Caco-2 (cell line): ENCODE measurements at regions not wholly inside any gene's neighbourhood (a gene's known extent, or its start where the extent isn't known, plus 50 kb on each side); places are given as distances from the start of the nearest gene placed in this dataset.
"Not testable (repeated sequence)": the region's sequence is repeated elsewhere in the genome, so short reads cannot be mapped to it uniquely, and the experiment has no call there.

ENCODE experiments used
- BruUV-seq: library from RNA; stranded (reverse); fragments of 400-500 nt; replicated peaks from 2 replicates; lab custom pipeline; 2021; lab: Mats Ljungman, UMichigan
- CTCF ChIA-PET: fragments of 300-600 bp; sonication (Branson Sonifier 250); formaldehyde crosslinking; loops from one replicate; lab custom pipeline; 2022; ENCODE audit warnings: antibody characterized with exemption; lab: Charles Lee
- POLR2A ChIA-PET: fragments of 300-600 bp; sonication (Branson Sonifier 250); formaldehyde crosslinking; loops from one replicate; lab custom pipeline; 2022; ENCODE audit warnings: antibody characterized with exemption; lab: Charles Lee
- DNase-seq, 2 experiments: peaks; one replicate each; pipeline versions ENCODE4 v3.0.0 to v3.0.0-alpha.2; 2020 to 2022
- H3K27me3 ChIP-seq: replicated peaks from 2 replicates; pipeline ENCODE4 v1.6.0; 2011; ENCODE audit warnings: low read length; ENCODE audit not compliant: control insufficient read depth, insufficient read depth
- H3K36me3 ChIP-seq: 2 replicates; pipeline ENCODE4 v1.5.1; 2011; ENCODE audit warnings: low read length; ENCODE audit not compliant: control insufficient read depth, insufficient read depth
- H3K4me1 ChIP-seq: fragments of 250-450 bp; sonication (Bioruptor Pico); 2 replicates; pipeline ENCODE4 v1.5.1; 2020; ENCODE audit warnings: mild to moderate bottlenecking
- H3K4me3 ChIP-seq: 2 replicates; pipeline ENCODE4 v1.5.1; 2011; ENCODE audit warnings: low read depth, mild to moderate bottlenecking, control low read depth, low read length
- H3K9me3 ChIP-seq: fragments of 250-450 bp; sonication (Bioruptor Pico); 2 replicates; pipeline ENCODE4 v1.5.1; 2020; ENCODE audit warnings: mild to moderate bottlenecking, moderate library complexity
- H3K27ac Mint-ChIP-seq: one replicate; pipeline ENCODE4 v1.8.0; 2022; ENCODE audit warnings: mixed read lengths; ENCODE audit not compliant: unreplicated experiment
- H3K27me3 Mint-ChIP-seq: one replicate; pipeline ENCODE4 v1.8.0; 2022; ENCODE audit warnings: mixed read lengths; ENCODE audit not compliant: insufficient read depth, unreplicated experiment
- H3K36me3 Mint-ChIP-seq: one replicate; pipeline ENCODE4 v1.8.0; 2022; ENCODE audit warnings: mild to moderate bottlenecking, mixed read lengths; ENCODE audit not compliant: insufficient read depth, unreplicated experiment
- H3K4me1 Mint-ChIP-seq: one replicate; pipeline ENCODE4 v1.8.0; 2022; ENCODE audit warnings: low read depth, mixed read lengths; ENCODE audit not compliant: unreplicated experiment
- H3K4me3 Mint-ChIP-seq: one replicate; pipeline ENCODE4 v1.8.0; 2022; ENCODE audit warnings: mild to moderate bottlenecking, moderate library complexity, mixed read lengths; ENCODE audit not compliant: unreplicated experiment
- H3K9me3 Mint-ChIP-seq: one replicate; pipeline ENCODE4 v1.8.0; 2022; ENCODE audit warnings: mixed read lengths; ENCODE audit not compliant: unreplicated experiment
- intact Hi-C: fragments of 100-400 bp; cut with micrococcal nuclease; formaldehyde crosslinking; loops from one replicate; pipeline ENCODE4 v1.10.0; 2022; ENCODE audit not compliant: unreplicated experiment
- TF ChIP-seq, protein P1 (sequence below), 2 experiments: fragments of 200-600 bp in 1 of 2; IDR thresholded peaks; 1 replicate in 1 of 2; 2 replicates in 1 of 2; pipeline versions ENCODE4 v1.5.1 to v1.8.0; 2011 to 2022; ENCODE audit warnings: antibody characterized with exemption in 1 of 2, control low read depth in 1 of 2, inconsistent platforms in 1 of 2, low read depth in 1 of 2, low read length in 1 of 2, mild to moderate bottlenecking in 1 of 2, moderate library complexity in 1 of 2; ENCODE audit not compliant: insufficient read depth in 1 of 2, severe bottlenecking in 1 of 2, unreplicated experiment in 1 of 2

DNA sequence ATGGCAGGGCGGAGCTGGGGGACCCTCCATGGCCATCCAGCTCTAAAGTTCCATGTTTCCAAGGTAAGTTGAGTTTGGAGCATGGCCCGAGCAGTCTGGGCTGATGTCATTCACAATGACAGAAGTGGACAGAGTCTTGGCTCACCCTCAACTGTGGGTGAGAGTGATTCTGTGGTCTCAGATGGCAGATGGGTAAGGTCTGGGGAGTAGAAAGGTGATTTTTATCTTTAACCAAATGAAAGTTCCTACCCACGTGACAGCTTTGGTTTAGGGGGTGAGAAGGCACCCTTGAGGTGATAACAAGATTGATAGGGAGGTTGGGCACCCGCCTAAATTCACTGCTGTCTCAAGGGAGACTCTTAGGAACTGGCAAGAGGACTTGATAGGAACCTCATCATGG lies 57.6 kb upstream of the PDZD8 start:
- peaks cover 10% of the 10 kb centered on the region; the same call in 1 of the 2 replicates for H3K4me1 ChIP-seq
- ChIA-PET CTCF (interaction anchor here (0.6 to 2.1 kb wide), 2 partner anchors 47 to 1305 kb away, joined by 3 to 29 read pairs; no protein-coding TSS in a partner anchor), POLR2A (no interaction called here)
- no peaks in the 10 kb centered on the region for H3K27me3 ChIP-seq
- BruUV-seq, result no TSS peak
- H3K9me3 ChIP-seq, result no peaks in the 10 kb centered on the region
- no peaks in the 10 kb centered on the region for H3K4me1 Mint-ChIP-seq
- H3K9me3 Mint-ChIP-seq, result no peaks in the 10 kb centered on the region
- H3K27ac Mint-ChIP-seq, result no peak overlapping the region
- no peak overlapping the region for H3K4me3 ChIP-seq
- no peaks in the 10 kb centered on the region for H3K27me3 Mint-ChIP-seq
- DNase-seq, result no peak
- TF ChIP-seq, protein P1, sequence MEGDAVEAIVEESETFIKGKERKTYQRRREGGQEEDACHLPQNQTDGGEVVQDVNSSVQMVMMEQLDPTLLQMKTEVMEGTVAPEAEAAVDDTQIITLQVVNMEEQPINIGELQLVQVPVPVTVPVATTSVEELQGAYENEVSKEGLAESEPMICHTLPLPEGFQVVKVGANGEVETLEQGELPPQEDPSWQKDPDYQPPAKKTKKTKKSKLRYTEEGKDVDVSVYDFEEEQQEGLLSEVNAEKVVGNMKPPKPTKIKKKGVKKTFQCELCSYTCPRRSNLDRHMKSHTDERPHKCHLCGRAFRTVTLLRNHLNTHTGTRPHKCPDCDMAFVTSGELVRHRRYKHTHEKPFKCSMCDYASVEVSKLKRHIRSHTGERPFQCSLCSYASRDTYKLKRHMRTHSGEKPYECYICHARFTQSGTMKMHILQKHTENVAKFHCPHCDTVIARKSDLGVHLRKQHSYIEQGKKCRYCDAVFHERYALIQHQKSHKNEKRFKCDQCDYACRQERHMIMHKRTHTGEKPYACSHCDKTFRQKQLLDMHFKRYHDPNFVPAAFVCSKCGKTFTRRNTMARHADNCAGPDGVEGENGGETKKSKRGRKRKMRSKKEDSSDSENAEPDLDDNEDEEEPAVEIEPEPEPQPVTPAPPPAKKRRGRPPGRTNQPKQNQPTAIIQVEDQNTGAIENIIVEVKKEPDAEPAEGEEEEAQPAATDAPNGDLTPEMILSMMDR (IDR thresholded peaks at IDR 0.05; ENCODE audit: insufficient read depth in 1 of 2, low read depth in 1 of 2, low read length in 1 of 2, severe bottlenecking in 1 of 2, unreplicated experiment in 1 of 2), result no peak
- intact Hi-C loops, result no loop called here
- H3K36me3 ChIP-seq, result no peaks in the 10 kb centered on the region
- peaks cover 2% of the 10 kb centered on the region for H3K36me3 Mint-ChIP-seq
- no peak overlapping the region for H3K4me3 Mint-ChIP-seq

DNA sequence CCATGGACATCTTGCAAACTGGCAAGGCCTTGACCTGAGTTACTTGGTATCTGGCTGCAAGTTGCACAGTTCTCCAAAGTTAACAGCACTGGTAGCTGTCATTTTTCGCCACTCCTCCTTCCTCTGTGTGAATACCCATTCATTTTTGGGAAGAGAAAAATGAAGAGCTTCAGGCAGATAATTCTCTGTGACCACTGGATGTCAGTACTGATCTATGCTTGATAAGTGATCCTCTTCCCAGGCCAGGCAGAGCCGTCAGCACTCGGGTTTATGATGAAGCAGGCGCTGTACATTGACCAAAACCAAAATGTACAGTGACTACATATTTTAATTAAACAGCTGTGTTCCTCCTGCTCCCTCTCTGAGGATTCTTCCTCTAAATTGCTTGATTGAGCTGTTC lies 55.9 kb upstream of the PDZD8 start:
- H3K36me3 ChIP-seq, result no peaks in the 10 kb centered on the region
- no peaks in the 10 kb centered on the region for H3K36me3 Mint-ChIP-seq
- peaks cover 23% of the 10 kb centered on the region for H3K4me1 ChIP-seq
- no peaks in the 10 kb centered on the region for H3K9me3 ChIP-seq
- no peaks in the 10 kb centered on the region for H3K27me3 ChIP-seq
- peaks cover 5% of the 10 kb centered on the region for H3K4me1 Mint-ChIP-seq
- BruUV-seq, result no TSS peak
- intact Hi-C loops, result loop anchor here (1.0 kb wide), 2 partner anchors 47 to 810 kb away; no protein-coding TSS in a partner anchor
- CTCF ChIA-PET, result interaction anchor here (0.6 to 2.1 kb wide), 9 partner anchors 12 to 1113 kb away, joined by 3 to 29 read pairs (median 5); no protein-coding TSS in a partner anchor
- H3K4me3 Mint-ChIP-seq, result no peak overlapping the region
- POLR2A ChIA-PET, result no interaction called here
- DNase-seq, result peak in 1 of 2 experiments; percentile 40
- H3K27ac Mint-ChIP-seq, result no peak overlapping the region
- H3K9me3 Mint-ChIP-seq, result no peaks in the 10 kb centered on the region
- no peak overlapping the region for H3K4me3 ChIP-seq
- no peaks in the 10 kb centered on the region for H3K27me3 Mint-ChIP-seq
- TF ChIP-seq, protein P1 (IDR thresholded peaks at IDR 0.05; ENCODE audit: insufficient read depth in 1 of 2, low read depth in 1 of 2, low read length in 1 of 2, severe bottlenecking in 1 of 2, unreplicated experiment in 1 of 2), result peak; percentile 49 to 58

DNA sequence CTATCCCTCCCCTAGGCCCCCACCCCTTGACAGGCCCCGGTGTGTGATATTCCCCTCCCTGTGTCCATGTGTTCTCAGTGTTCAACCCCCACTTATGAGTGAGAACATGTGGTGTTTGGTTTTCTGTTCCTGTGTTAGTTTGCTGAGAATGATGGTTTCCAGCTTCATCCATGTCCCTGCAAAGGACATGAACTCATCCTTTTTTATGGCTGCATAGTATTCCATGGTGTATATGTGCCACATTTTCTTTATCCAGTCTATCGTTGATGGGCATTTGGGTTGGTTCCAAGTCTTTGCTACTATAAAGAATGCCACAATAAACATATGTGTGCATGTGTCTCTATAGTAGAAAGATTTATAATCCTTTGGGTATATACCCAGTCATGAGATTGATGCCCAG lies 55.3 kb upstream of the PDZD8 start:
- H3K9me3 ChIP-seq, H3K27me3 Mint-ChIP-seq, H3K9me3 Mint-ChIP-seq, H3K36me3 Mint-ChIP-seq, POLR2A ChIA-PET, intact Hi-C loops, H3K36me3 ChIP-seq, H3K27ac Mint-ChIP-seq, H3K4me3 ChIP-seq, DNase-seq, H3K4me3 Mint-ChIP-seq, H3K27me3 ChIP-seq, BruUV-seq: not testable (repeated sequence)
- peaks cover 11% of the 10 kb centered on the region for H3K4me1 Mint-ChIP-seq
- peaks cover 29% of the 10 kb centered on the region for H3K4me1 ChIP-seq
- CTCF ChIA-PET, result interaction anchor here (0.6 to 2.1 kb wide), 7 partner anchors 12 to 1114 kb away, joined by 3 to 29 read pairs (median 6); no protein-coding TSS in a partner anchor
